PC-9 (cell line): ENCODE measurements at regions not wholly inside any gene's neighbourhood (a gene's known extent, or its start where the extent isn't known, plus 50 kb on each side); places are given as distances from the start of the nearest gene placed in this dataset.

Experiments
- EZH2 ChIP-seq: fragments of 200-600 bp; sonication (generic); IDR thresholded peaks from 2 replicates; pipeline ENCODE4 v1.8.0; 2017; ENCODE audit warnings: antibody characterized with exemption, low read depth
- TF ChIP-seq, protein P1 (sequence below): fragments of 200-600 bp; sonication (generic); conservative IDR thresholded peaks from 2 replicates; pipeline ENCODE4 v1.6.1; 2017; ENCODE audit warnings: mixed run types, antibody characterized with exemption, mild to moderate bottlenecking, moderate library complexity

- TF ChIP-seq, protein P1, sequence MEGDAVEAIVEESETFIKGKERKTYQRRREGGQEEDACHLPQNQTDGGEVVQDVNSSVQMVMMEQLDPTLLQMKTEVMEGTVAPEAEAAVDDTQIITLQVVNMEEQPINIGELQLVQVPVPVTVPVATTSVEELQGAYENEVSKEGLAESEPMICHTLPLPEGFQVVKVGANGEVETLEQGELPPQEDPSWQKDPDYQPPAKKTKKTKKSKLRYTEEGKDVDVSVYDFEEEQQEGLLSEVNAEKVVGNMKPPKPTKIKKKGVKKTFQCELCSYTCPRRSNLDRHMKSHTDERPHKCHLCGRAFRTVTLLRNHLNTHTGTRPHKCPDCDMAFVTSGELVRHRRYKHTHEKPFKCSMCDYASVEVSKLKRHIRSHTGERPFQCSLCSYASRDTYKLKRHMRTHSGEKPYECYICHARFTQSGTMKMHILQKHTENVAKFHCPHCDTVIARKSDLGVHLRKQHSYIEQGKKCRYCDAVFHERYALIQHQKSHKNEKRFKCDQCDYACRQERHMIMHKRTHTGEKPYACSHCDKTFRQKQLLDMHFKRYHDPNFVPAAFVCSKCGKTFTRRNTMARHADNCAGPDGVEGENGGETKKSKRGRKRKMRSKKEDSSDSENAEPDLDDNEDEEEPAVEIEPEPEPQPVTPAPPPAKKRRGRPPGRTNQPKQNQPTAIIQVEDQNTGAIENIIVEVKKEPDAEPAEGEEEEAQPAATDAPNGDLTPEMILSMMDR: no peak
- no peak for TF ChIP-seq EZH2
Measured at GRCh38 chr22:48422900-48423480, 1404.7 kb downstream of the BRD1 start.
